ENCODE measurements at regions not wholly inside any gene's neighbourhood (a gene's known extent, or its start where the extent isn't known, plus 50 kb on each side); places are given as distances from the start of the nearest gene placed in this dataset.
"Not testable (repeated sequence)": the region's sequence is repeated elsewhere in the genome, so short reads cannot be mapped to it uniquely, and the experiment has no call there.

DNA sequence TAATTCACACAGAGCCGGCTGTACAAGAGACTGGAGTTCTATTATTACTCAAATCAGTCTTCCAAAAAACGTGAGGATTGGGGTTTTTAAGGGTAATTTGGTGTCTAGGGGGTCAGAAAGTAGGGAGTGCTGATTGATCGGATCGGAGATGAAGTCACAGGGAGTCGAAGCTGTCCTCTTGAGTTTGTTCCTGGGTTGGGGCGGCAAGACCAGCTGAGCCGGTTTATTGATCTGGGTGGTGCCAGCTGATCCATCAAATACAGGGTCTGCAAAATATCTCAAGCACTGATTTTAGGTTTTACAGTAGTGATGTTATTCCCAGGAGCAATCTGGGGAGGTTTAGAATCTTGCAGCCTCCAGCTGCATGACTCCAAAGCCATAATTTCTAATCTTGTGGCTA is 262.7 kb downstream of the KCNRG start:
- DNase-seq, result no peak

DNA sequence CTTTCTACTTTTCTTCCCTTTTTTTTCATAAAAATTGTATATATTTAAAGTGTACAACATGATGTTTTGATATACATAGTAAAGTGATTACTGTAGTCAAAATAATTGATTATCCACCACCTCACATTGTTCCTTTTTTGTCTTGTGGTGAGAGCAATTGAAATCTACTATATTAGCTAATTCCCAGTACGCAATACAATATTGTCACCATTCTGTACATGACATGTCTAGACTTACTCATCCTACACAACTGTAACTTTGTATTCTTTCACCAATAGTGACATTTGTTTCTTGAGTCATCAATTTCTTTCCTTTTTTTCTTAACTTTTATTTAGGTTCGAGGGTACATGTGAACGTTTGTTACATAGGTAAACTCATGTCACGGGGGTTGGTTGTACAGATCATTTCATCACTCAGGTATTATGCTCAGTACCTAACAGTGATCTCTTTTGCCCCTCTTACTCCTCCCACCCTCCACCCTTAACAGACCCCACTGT is 265.2 kb downstream of the KCNRG start:
- DNase-seq, result no peak

DNA sequence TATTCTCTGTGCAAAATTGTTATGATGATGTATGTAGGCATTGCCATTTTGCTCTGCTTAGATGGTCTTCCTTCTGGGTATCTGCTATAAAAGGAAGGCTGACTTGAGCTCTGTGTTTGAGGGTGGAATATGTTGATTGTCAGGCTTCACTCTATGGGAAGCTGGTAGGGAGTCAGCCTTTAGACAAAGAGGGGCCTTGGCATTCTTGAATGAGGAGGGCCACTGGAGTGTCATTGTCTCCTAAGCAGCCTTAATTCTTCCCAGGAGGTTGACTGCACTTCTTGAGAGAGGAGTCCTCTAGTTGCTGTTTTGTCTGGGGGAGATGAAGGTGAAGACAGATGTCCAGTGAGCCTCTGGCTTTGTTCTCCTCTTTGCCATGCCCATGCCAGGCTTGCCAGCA is 266.8 kb downstream of the KCNRG start:
- no peak for DNase-seq

DNA sequence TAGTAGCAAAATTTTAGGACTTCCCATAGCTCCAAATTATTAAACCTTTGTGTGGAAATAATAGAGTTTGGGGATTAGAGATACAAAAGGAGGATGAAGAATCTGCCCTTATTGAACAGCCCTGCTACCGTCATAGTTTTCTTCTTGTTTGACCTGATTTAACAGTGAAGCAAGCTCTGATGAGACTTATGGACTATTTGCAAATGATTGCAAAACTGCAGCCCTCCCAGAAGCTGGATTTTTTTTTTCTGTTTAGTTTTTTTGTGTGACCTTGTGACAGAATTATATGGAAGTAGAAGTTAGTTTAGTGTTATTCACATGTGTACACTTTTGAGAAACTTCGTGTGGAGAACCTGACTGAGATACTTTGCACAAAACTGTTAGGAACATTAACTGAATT is 267.8 kb downstream of the KCNRG start:
- DNase-seq, result no peak

DNA sequence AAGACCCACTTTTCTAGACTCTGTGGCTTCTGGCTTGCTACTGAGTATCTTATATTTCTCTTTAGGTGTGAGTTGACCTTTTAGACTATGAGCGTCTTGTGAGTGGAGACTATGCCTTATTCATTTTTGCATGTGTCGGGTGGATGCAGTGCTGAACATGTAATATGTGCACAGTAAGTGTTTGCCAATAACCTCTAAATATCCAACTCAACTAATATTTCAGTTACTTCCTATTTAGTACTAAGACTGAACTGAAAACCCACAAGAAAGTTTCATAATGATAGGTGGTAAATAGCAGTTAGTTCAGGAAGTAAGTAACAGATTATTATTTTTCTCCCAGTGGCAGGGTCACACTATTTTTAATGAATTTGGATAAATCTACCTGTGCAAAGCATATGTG is 269.3 kb downstream of the KCNRG start:
- no peak for DNase-seq

DNA sequence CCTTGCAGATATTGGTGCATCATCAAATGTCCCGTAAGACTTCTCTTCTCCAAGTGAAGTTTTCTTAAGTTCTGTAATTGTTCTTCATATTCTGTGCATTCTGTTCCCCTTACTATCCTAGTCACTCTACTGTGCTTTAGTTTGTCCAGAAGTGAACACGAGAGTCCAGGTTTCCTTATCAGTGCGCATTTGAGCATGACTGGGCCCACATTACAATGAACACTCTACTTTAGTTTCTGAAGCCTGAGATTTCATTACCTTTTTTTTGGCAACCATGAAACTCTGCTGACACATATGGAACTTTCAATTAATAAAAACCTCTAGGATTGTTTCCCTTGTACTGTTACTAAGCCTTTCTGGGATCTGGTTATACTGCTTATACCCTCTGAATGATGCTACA is 270.0 kb downstream of the KCNRG start:
- no peak for DNase-seq

DNA sequence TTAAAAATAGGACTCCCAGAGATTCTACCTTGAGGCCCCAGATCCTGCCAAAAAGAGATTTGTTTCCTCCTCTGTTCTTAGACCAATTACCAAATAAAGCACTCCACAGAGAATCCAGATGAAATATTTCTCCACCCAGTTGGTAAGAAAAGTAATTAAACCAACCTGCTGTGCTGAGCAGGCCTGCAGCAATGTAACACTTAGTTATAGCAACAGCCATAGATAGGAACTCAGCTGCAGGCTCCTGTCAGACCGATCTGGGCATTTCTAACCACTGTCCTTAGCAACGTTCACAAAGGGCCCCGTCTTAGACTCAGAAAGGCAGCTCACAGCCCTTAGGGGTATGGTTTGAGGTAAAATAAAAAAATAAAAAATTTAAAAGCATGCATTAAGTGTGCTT is 271.1 kb downstream of the KCNRG start:
- DNase-seq, result no peak

DNA sequence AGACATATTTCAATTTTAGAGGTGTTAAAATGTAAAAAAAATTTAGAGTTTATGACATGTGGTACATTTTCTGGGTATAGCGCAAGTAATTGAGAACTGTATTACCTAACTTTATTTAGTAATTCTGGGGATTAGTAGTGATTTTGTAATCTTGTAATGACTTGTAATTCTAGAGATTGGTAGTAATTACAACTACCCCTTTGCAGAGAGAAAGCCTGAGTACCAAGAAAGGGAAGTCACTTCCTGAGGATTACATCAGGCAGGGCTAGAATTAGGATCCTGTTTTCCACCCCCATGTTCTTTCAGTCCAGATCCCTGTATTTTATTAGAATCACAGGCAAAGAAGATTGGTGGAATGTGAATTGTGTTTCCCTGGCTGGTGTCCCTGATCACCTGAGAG is 274.9 kb downstream of the KCNRG start:
- DNase-seq, result no peak

DNA sequence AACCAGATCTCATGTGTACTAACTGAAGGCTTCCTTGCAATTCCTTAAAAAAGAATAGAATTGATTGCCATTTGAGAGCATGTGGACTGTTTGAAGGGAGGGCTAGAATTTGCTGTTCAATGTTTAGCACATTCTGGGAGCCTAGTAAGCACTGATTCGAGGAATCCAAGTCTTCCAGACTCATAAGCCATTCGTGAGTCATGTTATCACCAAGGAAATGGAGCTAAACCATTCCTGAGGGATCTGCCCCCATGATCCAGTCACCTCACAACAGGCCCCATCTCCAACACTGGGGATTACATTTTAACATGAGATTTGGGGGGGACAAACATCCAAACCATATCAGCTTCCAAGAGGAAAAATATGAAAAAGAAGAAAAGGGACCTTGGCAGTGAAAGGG is 276.4 kb downstream of the KCNRG start:
- DNase-seq, result no peak

DNA sequence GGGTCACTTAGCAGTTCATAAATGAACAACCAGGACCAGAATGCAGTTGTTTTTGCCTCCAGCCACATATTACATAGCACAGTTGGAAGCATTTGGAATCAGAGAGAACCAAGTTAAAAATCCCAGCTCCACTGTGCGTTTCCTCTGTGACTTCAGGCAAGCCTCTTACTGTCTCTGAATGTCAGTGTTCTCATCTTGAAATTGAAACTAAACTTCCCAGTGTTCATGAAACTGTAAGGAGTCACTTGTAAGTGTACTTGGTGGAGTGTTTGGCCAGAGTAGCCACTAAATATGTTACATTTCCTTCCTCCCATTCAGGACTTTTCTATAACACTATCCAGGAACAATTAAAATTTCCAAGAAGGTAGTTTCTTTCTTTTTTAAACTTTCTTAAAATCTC is 276.8 kb downstream of the KCNRG start:
- no peak for DNase-seq

DNA sequence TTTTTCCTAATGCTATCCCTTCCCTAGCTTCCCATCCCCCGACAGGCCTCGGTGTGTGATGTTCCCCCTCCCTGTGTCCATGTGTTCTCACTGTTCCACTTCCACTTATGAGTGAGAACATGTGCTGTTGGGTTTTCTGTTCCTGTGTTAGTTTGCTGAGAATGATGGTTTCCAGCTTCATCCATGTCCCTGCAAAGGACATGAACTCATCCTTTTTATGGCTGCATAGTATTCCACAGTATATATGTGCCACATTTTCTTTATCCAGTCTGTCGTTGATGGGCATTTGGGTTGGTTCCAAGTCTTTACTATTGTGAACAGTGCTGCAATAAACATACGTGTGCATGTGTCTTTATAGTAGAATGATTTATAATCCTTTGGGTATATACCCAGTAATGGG is 279.2 kb downstream of the KCNRG start:
- not testable (repeated sequence) for DNase-seq

DNA sequence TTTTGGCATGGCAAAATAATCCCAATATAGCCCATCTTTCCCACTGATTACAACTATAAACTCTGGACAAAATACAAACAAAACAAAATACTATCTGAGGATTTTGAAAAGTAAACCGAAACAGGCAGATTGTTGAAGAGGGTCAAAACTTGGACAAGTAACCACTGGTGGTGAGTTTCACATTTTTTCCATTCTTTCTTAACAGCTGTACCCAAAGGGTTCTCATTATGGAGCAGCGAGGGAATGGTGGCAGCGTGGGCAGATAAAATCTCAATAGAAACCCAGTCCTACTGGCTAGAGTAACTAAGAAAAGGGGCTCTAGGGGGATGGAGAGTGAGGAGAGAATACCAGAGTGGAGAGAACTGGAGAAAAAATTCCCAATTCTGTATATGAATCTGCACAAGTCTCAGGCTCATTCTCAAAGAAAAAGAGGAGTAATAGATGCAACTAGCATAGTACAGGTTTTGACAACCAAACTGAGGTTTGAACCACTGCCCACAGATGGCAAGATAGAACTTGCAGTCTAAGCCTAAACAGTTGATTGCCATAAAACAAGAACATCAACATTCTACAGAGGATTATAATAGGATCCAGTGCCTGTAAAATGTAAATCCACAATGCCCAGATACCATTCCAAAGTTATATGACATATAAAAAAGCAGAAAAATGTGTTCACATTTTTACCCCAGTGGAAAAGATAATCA is 284.5 kb downstream of the KCNRG start:
- DNase-seq, result no peak

DNA sequence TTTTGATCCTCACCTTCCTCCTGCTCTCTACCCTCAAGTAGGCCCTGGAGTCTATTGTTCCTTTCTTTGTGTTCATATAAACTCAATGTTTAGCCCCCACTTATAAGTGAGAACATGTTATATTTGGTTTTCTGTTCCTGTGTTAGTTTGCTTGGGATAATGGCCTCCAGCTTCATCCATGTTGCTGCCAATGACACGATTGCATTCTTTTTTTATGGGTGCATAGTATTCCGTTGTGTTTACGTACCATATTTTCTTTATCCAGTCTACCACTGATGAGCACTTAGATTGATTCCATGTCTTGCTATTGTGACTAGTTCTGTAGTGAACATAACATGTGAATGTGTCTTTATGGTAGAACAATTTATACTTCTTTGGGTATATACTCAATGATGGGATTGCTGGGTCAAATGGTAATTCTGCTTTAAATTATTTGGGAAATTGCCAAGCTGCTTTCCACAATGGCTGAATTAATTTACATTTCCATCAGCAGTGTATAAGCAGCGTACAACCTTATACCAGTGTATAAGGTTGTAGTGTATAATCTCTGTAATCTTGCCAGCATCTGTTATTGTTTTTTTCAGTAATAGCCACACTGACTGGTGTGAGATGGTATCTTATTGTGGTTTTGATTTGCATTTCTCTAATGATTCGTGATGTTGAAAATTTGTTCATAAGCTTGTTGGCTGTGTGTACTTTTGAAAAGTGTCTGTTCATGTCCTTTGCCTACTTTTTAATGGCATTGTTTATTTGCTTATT is 288.9 kb downstream of the KCNRG start:
- DNase-seq, result no peak

DNA sequence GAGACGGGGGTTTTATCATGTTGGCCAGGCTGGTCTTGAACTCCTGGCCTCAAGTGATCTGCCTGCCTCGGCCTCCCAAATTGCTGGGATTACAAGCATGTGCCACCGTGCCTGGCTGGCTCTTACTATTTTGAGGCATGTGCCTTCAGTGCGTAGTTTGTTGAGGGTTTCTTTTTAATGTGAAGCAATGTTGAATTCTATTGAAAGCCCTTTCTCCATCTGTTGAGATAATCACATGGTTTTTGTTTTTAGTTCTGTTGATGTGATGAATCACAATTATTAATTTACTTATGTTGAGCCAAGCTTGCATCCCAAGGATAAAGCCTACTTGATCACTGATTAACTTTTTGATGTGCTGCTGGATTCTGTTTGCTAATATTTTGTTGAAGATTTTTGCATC is 290.9 kb downstream of the KCNRG start:
- DNase-seq, result no peak

DNA sequence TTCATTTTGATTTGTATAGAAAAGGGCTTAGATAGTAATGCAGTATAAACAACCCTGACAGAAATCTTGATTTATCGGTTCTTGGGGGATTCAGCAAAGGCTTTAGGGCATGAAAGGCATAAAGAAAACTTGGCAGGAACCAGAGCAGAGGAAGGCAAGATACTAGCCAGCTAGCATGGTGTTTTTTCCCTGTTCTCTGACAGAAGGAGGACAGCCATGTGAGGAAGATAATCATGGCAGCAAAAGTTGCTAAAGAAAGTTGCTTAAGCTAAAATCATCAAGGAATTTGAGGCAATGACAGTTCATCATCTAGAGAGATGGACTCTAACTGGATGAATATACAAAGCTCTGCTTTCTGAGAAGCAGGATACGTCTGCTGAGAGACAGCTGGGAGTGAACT is 294.1 kb downstream of the KCNRG start:
- DNase-seq, result no peak

DNA sequence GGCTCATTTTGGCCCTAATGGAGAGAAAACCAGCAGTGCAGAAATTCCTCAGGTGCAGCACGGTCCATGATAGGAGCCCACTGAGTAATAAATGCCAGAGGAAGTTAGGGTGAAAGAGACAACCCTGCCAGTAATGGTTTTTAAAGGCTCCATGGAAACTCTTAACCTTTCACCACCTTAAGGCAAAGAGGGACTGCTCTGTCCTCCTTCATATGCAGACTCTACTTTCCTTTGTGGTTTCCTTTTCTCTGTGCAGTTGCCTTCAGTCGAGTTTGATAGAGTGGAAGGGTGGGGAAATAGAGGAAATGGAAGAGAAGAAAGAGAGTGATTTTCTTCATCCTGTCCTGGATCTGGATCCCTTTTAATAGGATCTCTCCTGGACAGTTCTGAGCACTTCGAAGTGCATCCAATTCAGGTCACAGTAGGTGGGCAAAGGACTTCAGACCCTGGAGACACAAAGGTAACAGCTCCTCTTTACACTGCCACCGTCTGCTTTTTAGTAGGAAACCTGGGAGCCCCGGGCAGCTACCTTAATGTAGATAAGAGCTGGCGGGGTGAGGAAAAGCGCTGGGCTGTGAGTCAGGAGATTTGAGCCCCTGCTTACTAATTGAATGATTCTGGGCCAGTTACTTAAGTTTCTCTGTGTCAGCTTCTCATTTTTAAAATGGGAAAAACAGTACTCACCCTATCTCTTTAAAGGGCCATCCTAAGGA is 294.8 kb downstream of the KCNRG start:
- no peak for DNase-seq

DNA sequence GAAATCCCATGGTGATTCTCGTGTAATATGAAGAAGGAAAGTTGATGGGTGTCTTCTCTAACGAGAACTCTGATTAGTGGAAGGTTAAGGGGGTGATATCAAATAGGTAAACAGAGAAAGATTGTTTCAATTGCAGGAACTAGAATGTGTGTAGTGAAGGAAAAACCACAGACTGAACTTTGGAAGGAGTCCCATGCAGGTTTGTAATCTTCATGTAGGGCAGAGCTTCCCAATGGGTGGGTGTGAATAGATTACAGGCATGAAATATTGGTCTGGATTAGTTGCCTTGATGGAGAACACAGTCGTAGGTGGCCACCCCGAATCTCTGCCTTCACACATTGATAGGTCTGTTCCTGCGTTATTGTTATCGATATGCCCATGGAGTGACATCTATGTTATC is 295.5 kb downstream of the KCNRG start:
- DNase-seq, result no peak

DNA sequence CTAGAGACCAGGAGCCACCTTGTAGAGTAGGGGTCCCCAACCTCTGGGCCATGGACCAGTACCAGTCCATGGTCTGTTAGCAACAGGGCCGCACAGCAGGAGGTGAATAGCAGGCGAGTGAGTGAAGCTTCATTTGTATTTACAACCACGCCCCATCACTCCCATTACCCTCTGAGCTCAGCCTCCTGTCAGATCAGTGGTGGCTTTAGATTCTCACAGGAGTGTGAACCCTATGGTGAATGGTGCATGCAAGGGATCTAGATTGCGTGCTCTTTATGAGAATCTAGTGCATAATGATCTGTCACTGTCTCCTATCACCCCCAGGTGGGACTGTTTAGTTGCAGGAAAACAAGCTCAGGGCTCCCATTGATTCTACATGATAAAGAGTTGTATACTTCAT is 303.6 kb downstream of the KCNRG start:
- no peak for DNase-seq

DNA sequence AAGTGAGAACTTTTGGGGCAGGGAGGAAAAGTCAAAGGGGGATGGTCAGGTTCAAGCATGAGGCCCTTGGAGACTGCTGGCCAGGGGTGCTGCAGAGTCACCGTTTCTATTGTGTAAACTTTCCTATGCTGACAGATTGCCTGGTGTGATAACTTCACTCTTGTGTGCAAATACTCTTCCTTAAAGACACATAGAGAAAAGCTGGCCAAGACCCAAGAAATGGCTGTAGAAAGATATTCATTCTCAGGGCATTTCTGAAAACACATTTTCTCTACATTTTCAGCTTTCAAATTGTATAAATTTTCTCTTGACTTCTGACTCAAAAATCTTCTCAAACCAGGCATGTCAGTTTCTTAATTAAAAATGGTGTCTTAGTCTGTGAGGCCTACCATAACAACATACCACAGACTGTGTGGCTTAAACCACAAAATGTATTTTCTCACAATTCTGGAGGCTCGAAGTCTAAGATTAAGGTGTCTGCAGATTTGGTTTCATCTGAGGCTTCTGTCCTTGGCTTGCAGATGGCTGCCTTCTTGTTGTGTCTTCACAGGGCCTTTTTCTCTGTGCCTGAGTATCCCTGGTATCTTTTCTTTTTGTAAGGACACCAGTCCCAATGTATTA is 304.5 kb downstream of the KCNRG start:
- DNase-seq, result no peak

DNA sequence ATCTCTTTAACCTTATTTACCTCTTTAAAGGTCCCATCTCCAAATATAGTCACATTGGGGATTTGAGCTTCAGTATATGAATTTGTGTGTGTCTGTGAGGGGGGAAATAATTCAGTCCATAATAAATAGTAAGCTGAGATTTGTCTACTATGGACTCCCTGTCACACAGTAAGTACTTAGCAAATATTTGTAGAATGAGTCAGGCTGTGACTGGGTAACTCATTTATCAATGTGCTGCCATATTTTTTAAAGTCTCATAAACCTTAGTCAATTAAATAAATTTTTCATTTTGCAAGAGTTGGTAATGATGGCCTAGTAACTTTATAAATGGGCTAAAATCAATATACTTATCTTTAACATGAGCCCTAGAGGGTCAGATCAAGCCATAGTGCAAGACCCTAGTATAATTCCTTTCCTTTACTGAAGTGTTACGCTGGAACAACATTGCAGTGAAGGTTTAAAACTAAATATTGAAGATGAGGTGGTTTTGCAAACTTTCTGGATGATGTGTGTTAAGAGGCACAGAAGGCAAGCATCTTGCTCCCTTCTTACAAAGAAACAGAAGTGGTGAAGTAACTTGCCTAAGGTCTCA is 305.1 kb downstream of the KCNRG start:
- DNase-seq, result no peak

DNA sequence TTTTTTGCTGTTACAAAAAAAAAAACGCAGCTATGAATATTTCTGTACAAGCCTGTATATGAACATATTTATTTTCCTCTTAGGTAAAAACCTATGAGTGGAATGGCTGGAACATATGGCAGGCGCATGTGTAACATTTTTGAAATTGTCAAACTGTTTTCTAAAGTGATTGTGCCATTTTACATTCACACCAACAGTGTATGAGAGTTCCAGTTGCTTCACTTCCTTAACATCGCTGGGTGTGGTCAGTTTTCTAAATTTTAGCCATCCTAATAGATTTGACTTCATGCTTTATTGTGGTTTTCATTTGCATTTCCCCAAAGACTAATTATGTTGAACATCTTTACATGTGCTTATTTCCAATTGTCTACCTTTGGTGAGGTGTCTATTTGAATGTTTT is 306.8 kb downstream of the KCNRG start:
- DNase-seq, result no peak

DNA sequence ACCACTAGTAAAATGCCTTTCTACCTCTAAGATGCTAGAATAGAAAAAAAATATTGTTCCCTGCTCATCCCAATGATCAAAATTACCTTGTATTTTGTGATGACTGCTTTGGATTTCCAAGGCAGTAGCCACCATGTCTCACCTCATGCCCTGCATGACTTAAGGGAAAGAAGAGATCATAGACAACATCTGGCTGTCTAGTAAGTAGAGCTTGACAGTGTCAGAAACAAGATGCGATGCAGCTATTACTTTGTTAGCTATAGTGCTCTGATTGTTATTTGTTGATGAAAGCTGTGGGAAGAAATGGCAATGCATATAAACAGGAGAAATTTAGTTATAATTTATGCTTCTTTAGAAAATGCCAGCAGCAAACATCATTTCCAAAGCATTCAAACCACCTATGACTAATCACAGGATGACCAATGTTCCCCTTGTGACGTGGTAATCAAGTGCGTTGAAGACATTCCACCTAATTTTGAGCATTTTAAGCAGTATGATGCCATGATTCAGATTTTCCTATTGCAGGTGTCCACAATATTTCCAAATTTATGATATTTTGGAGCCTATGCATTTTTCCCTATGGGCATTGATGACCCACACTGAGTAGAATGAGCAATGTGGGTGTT is 308.3 kb downstream of the KCNRG start:
- no peak for DNase-seq

DNA sequence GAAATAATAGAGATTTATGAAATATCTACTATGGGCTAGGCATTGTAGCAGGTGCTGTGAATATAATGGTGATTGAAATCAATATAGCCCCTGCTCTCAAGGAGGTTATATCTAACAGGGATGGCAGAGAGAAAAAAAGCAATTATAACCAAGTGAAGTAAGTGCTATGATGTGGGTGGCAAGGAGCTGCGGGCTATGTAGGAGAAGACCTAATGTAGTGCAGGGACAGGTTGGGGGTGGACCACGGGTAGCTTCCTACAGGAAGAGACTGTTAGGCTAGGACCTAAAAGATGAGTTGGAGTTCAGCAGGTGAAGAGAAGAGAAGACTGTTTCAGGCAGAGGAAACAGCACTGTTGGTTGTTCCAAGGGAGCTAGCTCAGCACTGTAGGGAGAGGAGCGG is 311.0 kb downstream of the KCNRG start:
- no peak for DNase-seq
